Stimulated activated CD4-positive, alpha-beta T cell treated with anti-CD3 and anti-CD28 coated beads, TNF-alpha, amount 100 ng/mL, for 48 hours (primary cell): ENCODE measurements at regions not wholly inside any gene's neighbourhood (a gene's known extent, or its start where the extent isn't known, plus 50 kb on each side); places are given as distances from the start of the nearest gene placed in this dataset.
"Not testable (repeated sequence)": the region's sequence is repeated elsewhere in the genome, so short reads cannot be mapped to it uniquely, and the experiment has no call there.

Source experiments
- DNase-seq, 3 donors: peaks; one replicate each; pipeline ENCODE4 v3.0.0-alpha.2; 2020; ENCODE audit warnings: low read depth in 3 of 3

DNA sequence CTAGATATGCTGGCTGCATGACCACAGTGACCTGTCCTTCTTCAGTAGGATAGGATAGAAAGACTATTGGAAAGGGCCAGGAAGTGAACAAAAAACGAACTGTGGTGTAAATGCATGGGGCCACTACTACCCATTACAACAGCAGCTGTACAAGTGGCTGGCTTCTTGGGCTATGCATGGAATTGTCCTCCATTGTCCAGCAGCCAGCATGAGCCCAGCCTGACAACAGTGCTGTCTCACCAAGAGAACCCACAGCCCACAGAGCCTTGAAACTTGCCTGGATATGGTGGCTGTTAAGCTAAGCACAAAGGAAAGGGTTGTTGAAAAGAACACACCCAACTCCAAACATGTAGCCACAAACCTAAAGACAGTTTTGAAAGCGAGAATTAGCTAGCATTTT lies 330.2 kb upstream of the F9 start:
- no peak for DNase-seq

DNA sequence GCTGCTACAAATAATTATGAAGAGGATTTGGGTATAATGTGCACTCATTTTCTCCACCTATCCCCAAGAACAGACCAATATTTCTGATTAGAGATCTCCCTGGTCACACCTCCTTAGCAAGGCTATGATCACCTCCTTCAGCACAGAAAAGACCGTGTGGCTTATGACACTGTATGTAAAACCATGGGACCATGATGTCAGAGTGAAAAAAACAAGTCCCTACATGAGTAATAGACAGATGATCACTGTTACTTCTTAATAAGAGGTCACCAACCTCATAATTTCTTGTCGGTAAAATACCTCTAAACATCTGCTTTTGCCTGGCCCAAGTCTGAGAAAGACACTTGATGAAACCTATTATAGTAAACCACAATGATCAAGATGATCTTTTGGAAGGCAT lies 330.6 kb upstream of the F9 start:
- DNase-seq: no peak

DNA sequence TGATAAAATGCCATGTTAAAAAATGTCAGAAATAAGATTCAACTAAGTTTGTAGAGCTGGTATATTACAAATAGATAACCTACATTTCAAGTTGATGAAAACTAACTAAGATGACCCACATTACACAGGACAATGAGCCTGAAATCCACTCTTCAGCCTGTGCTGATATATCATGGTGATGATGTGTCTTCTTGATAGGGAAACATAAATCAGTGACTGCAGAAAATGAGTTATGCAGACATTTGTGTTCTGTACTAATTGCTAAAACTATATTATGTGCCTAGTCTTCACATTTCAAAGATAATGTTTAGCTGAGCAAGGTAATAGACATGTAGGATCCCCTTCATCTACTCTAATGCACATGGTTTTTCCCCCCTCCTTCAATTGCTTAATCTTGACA lies 331.6 kb upstream of the F9 start:
- no peak for DNase-seq

DNA sequence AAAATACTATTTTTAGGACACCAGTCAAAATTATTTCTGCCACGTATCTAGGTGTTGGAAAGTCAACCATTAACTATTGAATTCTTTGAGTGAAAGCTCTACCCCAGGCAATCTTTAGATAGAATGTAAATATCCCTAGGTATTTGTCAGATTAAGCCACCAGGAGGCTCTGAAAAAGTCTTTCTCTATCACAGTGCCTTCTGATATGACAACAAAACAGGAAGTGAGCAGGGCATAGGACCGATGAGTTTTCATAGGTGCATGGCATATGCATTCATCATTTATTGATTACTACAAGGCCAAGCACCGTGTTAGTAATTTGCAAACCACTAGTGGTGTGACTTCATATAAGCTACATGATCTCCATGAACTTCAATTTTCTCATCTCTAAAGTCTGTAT lies 333.6 kb upstream of the F9 start:
- no peak for DNase-seq

DNA sequence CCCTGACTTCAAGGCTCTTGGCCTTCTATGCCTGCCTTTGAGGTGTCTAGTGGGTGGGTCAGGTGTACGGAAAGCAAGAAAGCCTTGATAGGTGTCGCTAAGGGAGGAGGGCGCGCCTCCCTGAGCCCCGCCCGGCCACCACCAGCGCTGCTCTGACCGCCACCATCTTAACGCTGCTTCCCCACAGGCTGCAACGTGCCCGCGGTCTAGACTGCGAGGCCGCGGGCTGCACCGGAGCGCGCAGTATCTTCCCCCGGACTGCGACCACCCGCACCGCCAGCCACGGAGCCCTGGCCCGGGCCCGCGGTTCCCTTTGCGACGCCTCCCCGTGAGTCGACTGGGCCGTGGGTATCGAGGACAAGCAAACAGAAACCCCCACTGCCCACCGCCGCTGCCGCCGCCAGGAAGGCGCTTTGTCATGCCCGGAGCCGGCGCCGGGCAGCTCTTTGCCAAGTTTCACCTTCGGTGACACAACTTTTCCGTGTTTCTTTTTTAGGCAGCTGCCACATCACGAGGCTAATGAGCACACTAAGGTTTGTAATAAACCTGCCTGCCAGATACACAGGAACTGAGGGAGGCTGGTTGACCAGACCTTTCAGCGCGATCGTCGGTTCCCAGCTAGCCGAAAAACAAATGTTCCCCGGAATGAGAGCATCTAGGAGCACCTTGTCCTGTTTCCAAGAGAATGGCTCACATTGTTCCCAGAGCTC lies 335.8 kb upstream of the F9 start:
- no peak for DNase-seq

DNA sequence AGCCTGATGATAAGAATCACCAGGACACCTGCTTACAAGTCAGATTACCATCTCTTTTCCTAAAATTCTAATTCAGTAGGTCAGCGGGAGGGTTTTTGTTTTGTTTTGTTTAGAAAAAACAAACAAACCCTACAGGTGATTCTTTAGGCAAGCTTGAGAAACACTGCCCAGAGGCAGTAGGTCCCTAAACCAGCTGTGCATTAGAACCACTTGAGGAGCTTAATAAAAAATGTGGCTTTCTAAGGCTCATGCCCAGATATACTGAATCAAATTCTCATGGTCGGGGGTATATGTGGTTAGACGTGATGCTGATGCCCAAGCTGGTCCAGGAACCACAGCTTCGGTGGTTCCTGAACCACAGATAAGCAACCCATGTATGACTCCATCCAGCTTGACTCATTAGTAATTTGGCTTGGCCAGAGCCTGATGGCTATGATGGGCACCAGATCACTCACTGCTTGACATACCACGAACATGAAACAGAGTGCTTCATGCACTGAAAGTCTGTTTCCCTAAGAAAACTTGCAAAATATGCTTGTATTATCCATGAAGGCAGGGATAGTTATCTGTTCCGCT lies 338.1 kb upstream of the F9 start:
- no peak for DNase-seq

DNA sequence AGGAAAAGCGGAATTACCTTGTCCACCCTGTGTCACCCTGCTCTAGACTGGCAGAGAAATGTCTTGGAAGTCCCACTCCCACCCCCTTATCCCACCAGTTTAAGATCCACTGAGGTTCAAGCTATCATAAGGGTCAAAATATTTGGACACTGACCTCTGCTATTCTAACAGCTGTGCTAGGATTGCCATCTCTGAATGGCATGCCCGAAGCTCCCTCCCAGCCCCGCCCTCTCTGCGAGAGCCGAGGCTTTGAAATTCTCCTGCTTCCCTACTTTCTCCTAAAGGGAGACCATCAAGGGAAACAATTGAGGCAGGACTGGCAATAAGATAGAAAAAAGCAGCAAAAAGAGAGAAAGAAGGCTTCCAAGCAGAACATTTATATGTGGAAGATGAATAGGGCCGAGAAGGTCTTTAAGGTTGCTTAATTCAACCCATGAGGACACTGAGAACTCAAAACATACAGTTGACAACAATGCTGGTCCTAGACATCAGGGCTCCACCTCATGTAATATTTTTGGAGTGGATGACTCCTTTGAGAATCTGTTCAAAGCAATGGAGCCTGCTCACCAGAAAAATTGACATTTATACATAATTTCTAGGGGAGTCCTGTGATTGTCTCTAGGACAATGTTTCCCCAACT lies 338.7 kb upstream of the F9 start:
- no peak for DNase-seq

DNA sequence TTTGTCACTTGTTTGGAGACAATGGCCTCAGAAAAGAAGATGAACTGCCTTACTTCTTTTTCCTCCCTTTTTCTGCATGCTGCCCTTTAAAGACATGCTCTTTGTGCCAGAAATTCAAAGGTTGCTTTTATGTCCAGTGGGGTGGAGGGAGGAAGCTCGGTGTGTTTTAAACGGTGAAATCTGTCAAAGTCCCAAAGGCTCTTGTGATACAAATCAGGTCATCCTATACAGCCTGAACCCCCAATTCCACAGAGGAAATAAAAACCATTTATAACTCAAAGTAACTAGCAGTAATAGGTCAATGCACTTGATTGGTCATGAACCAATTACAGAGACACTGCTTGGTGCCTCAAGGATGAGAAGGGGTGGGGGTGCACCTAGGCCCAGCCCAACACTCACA lies 339.3 kb upstream of the F9 start:
- no peak for DNase-seq

DNA sequence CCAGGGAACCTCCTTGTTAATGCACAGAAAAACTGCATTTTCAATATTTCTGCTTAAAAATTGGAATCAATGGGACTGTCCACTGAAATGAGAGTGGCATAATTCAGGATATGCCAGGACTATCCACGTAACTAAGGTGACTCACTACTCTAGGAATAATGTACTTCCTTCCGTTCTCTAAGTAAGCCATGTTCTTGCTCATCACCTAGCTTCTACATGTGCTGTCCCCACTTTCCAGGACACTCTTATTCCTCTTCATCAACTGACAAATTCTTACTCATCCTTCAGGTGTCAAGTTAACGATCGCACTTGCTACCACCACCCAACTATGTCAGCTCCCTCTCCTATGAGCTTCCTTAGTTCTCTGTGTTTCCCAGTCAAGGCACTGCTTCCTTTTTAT lies 342.8 kb upstream of the F9 start:
- DNase-seq: no peak

DNA sequence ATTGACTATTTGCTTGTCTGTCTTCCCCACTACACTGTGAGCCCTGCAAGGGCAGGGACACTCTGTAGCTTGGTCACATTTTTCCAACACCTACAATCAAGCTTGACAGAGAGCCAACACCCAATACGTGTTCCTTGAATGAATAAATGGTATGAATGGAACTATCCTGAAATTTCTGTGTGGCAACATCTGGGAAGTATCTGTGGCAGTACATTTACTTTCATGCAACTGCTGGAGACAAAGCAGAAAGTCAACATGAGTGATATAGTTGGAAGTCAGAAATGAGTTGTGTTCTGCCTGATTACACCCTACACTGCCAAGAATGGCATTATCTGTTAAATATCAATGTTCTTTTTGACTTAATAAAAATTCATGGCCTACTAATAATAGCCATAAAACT lies 343.5 kb upstream of the F9 start:
- DNase-seq: no peak

DNA sequence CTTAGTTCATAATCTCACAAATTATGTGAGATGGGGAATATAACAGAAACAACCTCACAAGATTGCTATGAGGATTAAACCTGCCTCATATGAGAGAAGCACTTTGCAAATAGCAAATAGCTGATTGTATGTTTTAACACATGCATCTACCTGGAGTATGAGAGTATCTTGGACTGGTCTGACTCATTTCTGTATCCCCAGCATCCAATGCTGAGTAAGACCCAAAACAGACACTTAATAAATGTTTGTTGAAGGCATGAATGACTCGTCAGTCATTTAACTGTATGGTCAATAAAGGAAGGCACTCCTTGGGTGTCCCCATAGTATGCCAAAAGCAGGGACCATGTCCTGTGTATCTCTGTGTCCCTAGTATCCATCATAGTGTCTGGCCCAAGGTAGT lies 350.9 kb upstream of the F9 start:
- no peak for DNase-seq

DNA sequence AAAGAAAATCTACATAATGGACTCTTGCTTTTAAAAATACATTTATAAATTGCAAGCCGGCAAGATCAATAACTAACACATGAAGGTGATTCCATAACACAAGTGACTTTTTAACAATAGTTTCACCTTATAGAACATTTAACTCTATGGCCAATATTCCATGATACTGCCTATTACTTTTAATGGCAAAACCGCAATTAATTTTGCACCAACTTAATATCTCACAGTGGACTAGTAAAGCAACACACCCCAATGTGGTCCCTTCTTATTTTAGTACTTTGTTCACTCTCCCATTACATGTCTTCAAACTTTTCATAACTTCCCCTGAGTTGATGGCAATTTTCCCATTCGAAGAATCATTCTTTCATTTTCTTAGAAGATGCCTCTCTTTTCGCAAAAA lies 351.6 kb upstream of the F9 start:
- no peak for DNase-seq

DNA sequence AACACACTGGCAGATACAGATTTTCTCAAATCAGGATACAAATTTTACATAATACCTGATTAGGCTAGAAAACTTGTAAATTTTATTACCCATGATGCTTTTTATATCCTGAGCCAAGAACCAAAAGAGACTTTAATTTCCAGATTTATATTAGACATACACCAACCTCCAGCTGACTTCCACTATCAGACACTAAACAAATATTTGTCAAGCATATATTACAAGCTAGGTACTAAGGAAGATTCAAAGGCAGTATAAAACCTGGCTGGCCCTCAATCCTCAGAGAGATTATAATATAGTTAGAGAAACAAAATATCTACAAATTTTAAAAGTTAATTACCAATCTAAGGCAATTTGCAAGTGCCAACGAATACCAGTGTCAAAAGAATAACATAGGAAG lies 357.8 kb upstream of the F9 start:
- no peak for DNase-seq

DNA sequence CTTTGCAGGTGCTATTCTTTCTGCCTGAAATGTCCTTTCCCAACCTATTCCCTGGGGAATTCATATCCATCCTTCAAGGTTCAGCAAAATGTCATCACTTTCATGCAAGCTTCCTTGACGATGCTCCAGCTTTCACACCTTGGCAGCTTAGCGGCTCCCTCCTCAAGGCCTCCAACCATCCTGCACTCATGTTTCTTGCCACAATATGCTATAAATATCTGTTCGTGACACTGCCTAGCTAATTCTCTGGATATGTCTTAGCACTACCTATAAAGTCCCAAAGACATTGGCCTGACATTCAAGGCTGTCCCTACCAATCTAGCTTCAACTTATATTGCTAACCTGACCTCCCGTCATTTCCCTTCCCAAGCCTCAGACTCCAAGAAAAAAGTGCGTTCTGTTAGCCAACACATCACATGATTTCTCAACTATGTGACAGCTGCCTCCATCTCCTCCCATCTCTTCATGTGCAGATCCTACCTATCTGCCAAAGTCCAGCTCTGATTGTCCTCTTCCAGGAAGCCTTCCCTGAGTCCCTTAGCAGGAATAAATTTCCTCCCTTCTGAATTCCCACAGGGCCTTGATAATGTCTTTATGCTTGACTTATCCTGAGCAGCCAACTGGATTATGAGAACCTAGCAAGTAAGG lies 359.9 kb upstream of the F9 start:
- no peak for DNase-seq

DNA sequence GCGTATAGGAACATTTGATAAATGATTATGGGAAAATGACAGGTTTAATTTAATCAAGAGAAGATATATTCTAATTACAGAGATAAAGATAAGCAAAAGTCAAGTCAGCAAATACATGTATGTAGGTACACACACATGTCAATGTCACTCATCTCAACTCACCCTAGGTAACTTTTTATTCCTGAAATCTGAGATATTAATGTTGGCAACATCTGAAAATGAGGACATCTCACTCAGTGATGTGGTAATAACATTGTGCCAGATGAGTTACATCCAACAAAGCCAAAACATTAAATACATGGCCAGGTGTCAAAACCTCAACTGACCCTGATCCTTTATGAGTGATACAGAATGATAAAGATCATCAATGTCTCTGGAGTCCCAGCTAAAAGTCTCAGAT lies 363.3 kb upstream of the F9 start:
- DNase-seq: no peak

DNA sequence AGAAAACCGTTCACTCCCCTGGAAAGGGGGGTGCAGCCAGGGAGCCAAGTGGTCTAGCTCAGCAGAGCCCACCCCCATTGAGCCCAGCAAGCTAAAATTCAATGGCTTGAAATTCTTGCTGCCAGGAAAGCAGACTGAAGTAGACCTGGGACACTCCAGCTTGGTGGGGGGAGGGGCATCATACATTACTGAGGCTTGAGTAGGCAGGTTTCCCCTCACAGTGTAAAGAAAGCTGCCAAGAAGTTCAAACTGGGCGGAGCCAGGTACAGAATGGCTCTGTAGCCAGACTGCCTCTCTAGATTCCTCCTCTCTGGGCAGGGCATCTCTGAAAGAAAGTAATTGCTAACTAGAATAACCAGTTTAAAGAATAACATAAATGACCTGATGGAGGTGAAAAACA lies 372.3 kb upstream of the F9 start:
- no peak for DNase-seq

DNA sequence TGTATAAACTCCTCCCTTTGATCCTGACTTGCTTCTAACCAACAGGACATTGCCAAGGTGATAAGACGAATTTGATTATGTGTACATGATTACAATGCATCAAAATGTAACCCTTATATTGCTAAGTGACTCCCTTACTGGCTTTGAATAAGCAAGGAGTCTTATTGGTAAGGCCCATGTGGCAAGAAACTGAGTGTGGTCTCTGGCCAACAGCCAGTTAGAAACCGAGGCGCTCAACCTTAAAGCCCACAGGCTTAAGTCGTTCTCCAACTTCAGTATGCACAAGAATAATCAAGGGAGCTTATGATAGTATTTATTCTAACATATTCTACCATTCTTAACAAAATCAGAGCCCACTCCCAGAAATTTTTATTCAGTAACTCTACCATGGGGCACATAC lies 374.2 kb upstream of the F9 start:
- no peak for DNase-seq

DNA sequence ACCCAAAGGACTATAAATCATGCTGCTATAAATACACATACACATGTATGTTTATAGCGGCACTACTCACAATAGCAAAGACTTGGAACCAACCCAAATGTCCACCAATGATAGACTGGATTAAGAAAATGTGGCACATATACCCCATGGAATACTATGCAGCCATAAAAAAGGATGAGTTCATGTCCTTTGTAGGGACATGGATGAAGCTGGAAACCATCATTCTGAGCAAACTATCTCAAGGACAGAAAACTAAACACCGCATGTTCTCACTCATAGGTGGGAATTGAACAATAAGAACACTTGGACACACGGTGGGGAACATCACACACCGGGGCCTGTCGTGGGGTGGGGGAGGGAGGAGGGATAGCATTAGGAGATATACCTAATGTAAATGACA lies 383.9 kb upstream of the F9 start:
- not testable (repeated sequence) for DNase-seq

DNA sequence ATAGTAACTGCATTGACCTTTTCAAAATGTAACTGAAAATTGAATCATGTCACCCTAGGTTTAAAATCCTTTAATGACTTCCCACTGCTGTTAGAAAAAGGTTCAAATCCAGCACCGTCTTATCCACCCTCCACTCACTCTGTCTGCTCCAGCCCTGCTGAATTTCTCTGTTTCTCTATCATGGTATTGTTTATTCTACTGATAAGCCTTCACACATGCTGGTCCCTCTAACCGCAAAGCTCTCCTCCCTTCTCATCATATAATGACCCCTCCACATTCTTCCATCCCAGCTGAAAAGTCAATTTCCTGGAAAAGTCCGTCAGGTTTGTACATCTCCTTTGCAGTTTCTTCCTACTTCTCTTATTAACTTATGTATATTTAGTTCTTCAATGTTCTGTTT lies 389.2 kb upstream of the F9 start:
- DNase-seq: no peak

DNA sequence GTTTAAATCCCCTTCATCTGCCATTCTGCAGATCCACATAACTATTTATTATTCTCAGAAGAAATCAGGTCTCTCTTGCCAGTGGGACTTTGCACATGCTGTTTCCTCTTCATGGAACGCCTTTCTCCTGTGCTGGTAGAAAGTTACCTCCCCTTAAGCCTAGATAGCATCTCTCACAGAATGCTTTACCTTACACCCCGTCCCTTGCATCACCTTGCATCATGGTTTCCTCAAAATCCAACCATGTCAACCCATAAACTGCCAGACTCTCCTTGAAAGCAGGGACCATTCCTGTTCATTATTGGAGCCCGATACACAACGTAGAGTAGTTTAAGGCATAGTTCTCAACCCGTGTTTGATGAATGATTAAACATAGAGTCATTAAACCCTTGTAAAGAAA lies 396.2 kb upstream of the F9 start:
- no peak for DNase-seq

DNA sequence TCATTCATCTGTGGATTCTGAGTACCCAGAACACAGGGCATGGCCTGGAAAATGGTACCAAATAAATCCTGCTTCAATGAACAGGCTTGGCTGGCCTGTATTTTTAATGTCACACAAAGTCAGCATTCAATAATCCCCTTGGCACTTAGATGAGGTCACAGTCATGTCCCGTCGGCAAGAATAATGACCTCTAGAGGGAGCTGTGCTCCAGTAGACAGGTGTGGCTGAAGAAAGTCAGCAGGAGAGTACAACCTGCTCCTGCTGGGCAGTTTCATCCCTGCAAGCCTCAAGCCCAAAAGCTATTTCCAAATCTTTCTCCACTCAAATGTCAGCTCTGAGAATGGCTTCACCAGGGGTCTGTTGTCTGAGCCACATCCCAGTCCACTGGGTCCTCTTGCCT lies 404.0 kb upstream of the F9 start:
- peak in 1 of 3 donors; percentile 2 for DNase-seq

DNA sequence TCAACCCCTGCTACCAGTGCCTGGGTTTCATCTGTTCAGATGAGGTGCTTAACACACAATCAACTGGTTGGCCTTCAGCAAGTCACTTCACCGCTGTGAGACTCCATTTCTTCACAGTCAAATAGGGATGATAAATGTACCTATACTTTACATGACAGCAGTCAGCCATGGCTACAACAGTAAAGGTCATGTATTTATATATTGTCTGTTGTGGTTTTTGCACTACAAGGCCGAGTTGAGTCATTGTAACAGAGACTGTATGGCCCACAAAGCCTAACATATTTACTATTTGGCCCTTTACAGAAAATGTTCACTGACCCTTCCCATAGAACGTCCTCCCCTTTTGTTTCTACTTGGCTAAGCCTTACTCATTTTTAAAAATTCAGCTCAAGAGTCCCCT lies 404.6 kb upstream of the F9 start:
- no peak for DNase-seq

DNA sequence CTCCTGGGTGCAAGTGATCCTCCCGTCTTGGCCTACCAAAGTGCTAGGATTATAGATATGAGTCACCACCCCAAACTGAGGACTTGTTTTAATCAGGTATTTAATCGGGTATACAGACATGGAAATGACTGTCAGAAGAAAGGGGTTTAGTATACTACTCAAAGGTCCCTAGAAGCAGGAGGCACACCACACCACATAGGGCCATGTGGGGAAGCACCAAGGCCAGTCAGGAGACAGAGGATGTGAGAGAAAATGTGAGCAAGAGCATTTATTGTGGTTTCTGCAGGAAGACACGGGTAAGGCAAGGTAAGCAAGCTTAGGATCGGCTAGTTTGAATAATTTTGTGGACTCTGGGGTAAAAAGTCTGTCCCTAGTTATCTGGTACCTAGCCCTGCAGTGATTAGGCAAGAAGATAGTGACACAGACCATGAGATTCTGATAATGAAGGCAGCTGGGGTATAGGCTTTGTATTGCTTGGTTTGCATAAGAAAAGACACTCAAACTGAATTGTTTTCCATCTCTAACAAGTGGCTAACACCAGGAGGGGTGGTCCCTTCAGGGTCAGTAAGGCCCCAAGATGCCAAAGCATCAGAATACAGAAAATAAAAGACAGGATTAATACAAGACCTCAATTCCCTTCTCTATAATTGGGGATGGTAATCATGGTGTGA lies 408.8 kb upstream of the F9 start:
- DNase-seq: no peak
